Heart left ventricle (tissue), 16 donors: ENCODE measurements at regions not wholly inside any gene's neighbourhood (a gene's known extent, or its start where the extent isn't known, plus 50 kb on each side); places are given as distances from the start of the nearest gene placed in this dataset.
"Not testable (repeated sequence)": the region's sequence is repeated elsewhere in the genome, so short reads cannot be mapped to it uniquely, and the experiment has no call there.

Source experiments
- ATAC-seq, 4 donors: fragments of 200-7000 bp; cut with Tn5 transposase; one replicate each; pipeline ENCODE4 v1.9.1; 2020 to 2022; ENCODE audit warnings: moderate library complexity in 4 of 4, mild to moderate bottlenecking in 3 of 4, moderate number of reproducible peaks in 1 of 4
- DNase-seq, 5 donors: peaks; one replicate each; pipeline ENCODE4 v3.0.0-alpha.2; 2020
- H3K27ac ChIP-seq, 12 donors: fragments of 200-600 bp; sonication (generic) in 4 of 12; one replicate each; pipeline versions ENCODE4 v1.5.0 to v1.8.0; 2016 to 2022; ENCODE audit warnings: mild to moderate bottlenecking in 2 of 12
- H3K27me3 ChIP-seq, 9 donors: fragments of 200-600 bp; sonication (generic) in 2 of 9; one replicate each; pipeline versions ENCODE4 v1.5.1 to v1.8.0; 2016 to 2022; ENCODE audit warnings: mild to moderate bottlenecking in 3 of 9
- H3K36me3 ChIP-seq, 9 donors: fragments of 200-600 bp; sonication (generic) in 2 of 9; one replicate each; pipeline versions ENCODE4 v1.5.0 to v1.8.0; 2018 to 2022; ENCODE audit warnings: mild to moderate bottlenecking in 2 of 9
- H3K4me1 ChIP-seq, 12 donors: fragments of 200-600 bp; sonication (generic) in 4 of 12; one replicate each; pipeline versions ENCODE4 v1.5.0 to v1.8.0; 2016 to 2022; ENCODE audit warnings: mild to moderate bottlenecking in 3 of 12
- H3K4me3 ChIP-seq, 12 donors: fragments of 200-600 bp; sonication (generic) in 4 of 12; one replicate each; pipeline versions ENCODE4 v1.5.0 to v1.8.0; 2017 to 2022; ENCODE audit warnings: mild to moderate bottlenecking in 9 of 12, moderate library complexity in 4 of 12
- H3K9me3 ChIP-seq, 12 donors: fragments of 200-600 bp; sonication (generic) in 4 of 12; one replicate each; pipeline versions ENCODE4 v1.5.0 to v1.8.0; 2016 to 2022; ENCODE audit warnings: mild to moderate bottlenecking in 1 of 12
- WGBS, 4 donors: extraction: QIAGEN DNeasy Blood & Tissue Kit in 2 of 4; methylation state at CpG; one replicate each; pipeline versions ENCODE4 v1.1.5 to v1.1.7; 2013 to 2018; 5-methylcytosine and 5-hydroxymethylcytosine counted together
- intact Hi-C, 10 donors: fragments of 100-400 bp; cut with DNase I; formaldehyde crosslinking; loops; one replicate each; pipeline versions ENCODE4 v1.11.1 to v1.14.2; 2022
- donor health status: ischemic (EF 13 %, LVEDD 7.1; RV severe dilation, severe dysfunction).
- donor health status: healthy with polysubstance abuse.
- donor health status: DM: no; HTN: yes; CAD: no.
- donor health status: DM: no; HTN: no; CAD: no.
- donor health status: ischemic (EF 25% LVEDD 6.9; RV normal size, moderate dysfunction).
- donor health status: ischemic (EF 25% LVEDD 5.7; RV mildly dilated, moderate dysfunction).
- donor health status: healthy.
- donor health status: DM: yes; HTN: yes; CAD: no.
- donor health status: ischemic (EF 35%, LVEDD 5.7; RV mildly dilated, moderate dysfunction).
- donor health status: nonischemic (EF 11% LVEDD 7.7; RV severe dilation, severe dysfunction).
- donor health status: DM: yes; HTN: yes; CAD: no.
- donor health status: PGD.
- donor health status: ischemic (EF 29% LVEDD 5.4; RV normal size, mild dysfunction).
- donor health status: nonischemic (EF 23%, LVEDD 6.1; RV moderate dilation, normal function).

GRCh38 chr2:113551637-113552318 lies 53.3 kb downstream of the FOXD4L1 start:
- H3K27me3 ChIP-seq, intact Hi-C loops, H3K27ac ChIP-seq, H3K9me3 ChIP-seq, H3K4me1 ChIP-seq, H3K4me3 ChIP-seq, H3K36me3 ChIP-seq: not testable (repeated sequence)
- DNase-seq (peak in 1 of 5 donors; percentile 38), ATAC-seq (peak; percentile 55 to 76 (median 67))
- WGBS, 4 donors = 5 to 13% (median 9%) methylated on average over 5 to 11 of the region's 11 CpGs

- H3K27ac ChIP-seq, H3K4me1 ChIP-seq, H3K36me3 ChIP-seq, DNase-seq, H3K27me3 ChIP-seq, H3K4me3 ChIP-seq, H3K9me3 ChIP-seq, intact Hi-C loops: not testable (repeated sequence)
- 76 to 100% (median 84%) methylated on average over 2 of the region's 2 CpGs for WGBS, 4 donors
- peak in 1 of 4 donors; percentile 39 for ATAC-seq
These were observed 61.4 kb downstream of the FOXD4L1 start for GRCh38 chr2:113559820-113560219.

GRCh38 chr2:113562662-113563061 lies 64.2 kb downstream of the FOXD4L1 start:
- DNase-seq, intact Hi-C loops, H3K9me3 ChIP-seq, ATAC-seq, H3K27me3 ChIP-seq, H3K36me3 ChIP-seq, H3K27ac ChIP-seq, H3K4me1 ChIP-seq, H3K4me3 ChIP-seq: not testable (repeated sequence)
- WGBS, 4 donors = 45 to 52% (median 45%) methylated on average over 2 of the region's 2 CpGs; no CpG with 5 or more reads in 1 of the 4 donors

- H3K4me1 ChIP-seq, DNase-seq, intact Hi-C loops, H3K27me3 ChIP-seq, H3K36me3 ChIP-seq, H3K27ac ChIP-seq, H3K9me3 ChIP-seq, H3K4me3 ChIP-seq: not testable (repeated sequence)
- WGBS, 4 donors = 54 to 58% (median 54%) methylated on average over 9 to 10 of the region's 12 CpGs
- ATAC-seq = peak in 1 of 4 donors; percentile 36
These were observed 60.2 kb upstream of the RABL2A start for GRCh38 chr2:113566674-113567480.

- 55 to 67% (median 60%) methylated on average over 2 to 3 of the region's 3 CpGs for WGBS, 4 donors
- not testable (repeated sequence) for H3K36me3 ChIP-seq
These were observed 59.6 kb upstream of the RABL2A start for GRCh38 chr2:113567481-113567849.

GRCh38 chr2:113568231-113568630 lies 58.8 kb upstream of the RABL2A start:
- intact Hi-C loops, H3K4me1 ChIP-seq, H3K27ac ChIP-seq, H3K4me3 ChIP-seq, DNase-seq, ATAC-seq, H3K27me3 ChIP-seq, H3K36me3 ChIP-seq, H3K9me3 ChIP-seq: not testable (repeated sequence)
- 90 to 95% (median 93%) methylated on average over 13 to 14 of the region's 14 CpGs for WGBS, 4 donors

More at GRCh38 chr2:113567481-113567849, 59.6 kb upstream of the RABL2A start:
- H3K27me3 ChIP-seq, H3K9me3 ChIP-seq, H3K27ac ChIP-seq, H3K4me1 ChIP-seq, DNase-seq, intact Hi-C loops, H3K4me3 ChIP-seq: not testable (repeated sequence)
- peak in 1 of 4 donors; percentile 13 for ATAC-seq

- WGBS, 4 donors = 83 to 96% (median 89%) methylated on average over 1 to 2 of the region's 2 CpGs
- DNase-seq, H3K36me3 ChIP-seq, ATAC-seq, H3K4me3 ChIP-seq, H3K27ac ChIP-seq, H3K4me1 ChIP-seq, intact Hi-C loops, H3K9me3 ChIP-seq, H3K27me3 ChIP-seq: not testable (repeated sequence)
These were observed 57.0 kb upstream of the RABL2A start for GRCh38 chr2:113570082-113570481.

- intact Hi-C loops, H3K4me3 ChIP-seq, H3K4me1 ChIP-seq, DNase-seq, H3K36me3 ChIP-seq, H3K9me3 ChIP-seq, H3K27ac ChIP-seq, ATAC-seq, H3K27me3 ChIP-seq: not testable (repeated sequence)
- 72 to 87% (median 83%) methylated on average over 1 to 3 of the region's 3 CpGs for WGBS, 4 donors
These were observed 56.5 kb upstream of the RABL2A start for GRCh38 chr2:113570509-113571009.

- H3K27me3 ChIP-seq, DNase-seq, H3K9me3 ChIP-seq, H3K27ac ChIP-seq, H3K4me3 ChIP-seq, H3K4me1 ChIP-seq, H3K36me3 ChIP-seq, intact Hi-C loops: not testable (repeated sequence)
- 55 to 94% (median 69%) methylated on average over 2 to 6 of the region's 6 CpGs for WGBS, 4 donors
- ATAC-seq = peak in 2 of 4 donors; percentile 51 to 80
These were observed 55.5 kb upstream of the RABL2A start for GRCh38 chr2:113571482-113572068.

GRCh38 chr2:113575721-113576120 lies 51.3 kb upstream of the RABL2A start:
- ATAC-seq, H3K4me1 ChIP-seq, DNase-seq, H3K27me3 ChIP-seq, H3K4me3 ChIP-seq, H3K36me3 ChIP-seq, H3K9me3 ChIP-seq, H3K27ac ChIP-seq, intact Hi-C loops: not testable (repeated sequence)
- WGBS, 4 donors = 76 to 90% (median 82%) methylated on average over 2 of the region's 4 CpGs

GRCh38 chr2:113576353-113576752 lies 50.7 kb upstream of the RABL2A start:
- H3K4me1 ChIP-seq, H3K27ac ChIP-seq, H3K4me3 ChIP-seq, H3K27me3 ChIP-seq, H3K36me3 ChIP-seq, H3K9me3 ChIP-seq, ATAC-seq, DNase-seq, intact Hi-C loops: not testable (repeated sequence)
- WGBS, 4 donors = 85 to 91% (median 86%) methylated on average over 8 of the region's 8 CpGs
